ENCODE measurements at regions not wholly inside any gene's neighbourhood (a gene's known extent, or its start where the extent isn't known, plus 50 kb on each side); places are given as distances from the start of the nearest gene placed in this dataset.

GRCh38 chr14:87635442-87635841, 357.5 kb downstream of the GALC start:
- TF ChIP-seq CTCF (IDR thresholded peaks at IDR 0.05; ENCODE audit: insufficient read depth, low read length): no peak
- no peak for DNase-seq (ENCODE audit: low read depth)
- no peak overlapping the region for H3K4me3 ChIP-seq (ENCODE audit: low read depth, low read length)

GRCh38 chr14:87632796-87633195, 360.2 kb downstream of the GALC start:
- H3K4me3 ChIP-seq (ENCODE audit: low read depth, low read length): no peak overlapping the region
- no peak for TF ChIP-seq CTCF (IDR thresholded peaks at IDR 0.05; ENCODE audit: insufficient read depth, low read length)
- no peak for DNase-seq (ENCODE audit: low read depth)

GRCh38 chr14:87630846-87631245, 362.1 kb downstream of the GALC start:
- no peak for DNase-seq (ENCODE audit: low read depth)
- TF ChIP-seq CTCF (IDR thresholded peaks at IDR 0.05; ENCODE audit: insufficient read depth, low read length): no peak
- no peak overlapping the region for H3K4me3 ChIP-seq (ENCODE audit: low read depth, low read length)

- no peak for DNase-seq (ENCODE audit: low read depth)
- TF ChIP-seq CTCF (IDR thresholded peaks at IDR 0.05; ENCODE audit: insufficient read depth, low read length): no peak
- no peak overlapping the region for H3K4me3 ChIP-seq (ENCODE audit: low read depth, low read length)
Observed at GRCh38 chr14:87629788-87630187, 363.2 kb downstream of the GALC start.

- no peak for DNase-seq (ENCODE audit: low read depth)
- no peak overlapping the region for H3K4me3 ChIP-seq (ENCODE audit: low read depth, low read length)
- TF ChIP-seq CTCF (IDR thresholded peaks at IDR 0.05; ENCODE audit: insufficient read depth, low read length): no peak
Observed at GRCh38 chr14:87628780-87629179, 364.2 kb downstream of the GALC start.

- no peak for TF ChIP-seq CTCF (IDR thresholded peaks at IDR 0.05; ENCODE audit: insufficient read depth, low read length)
- peak; percentile 89 for DNase-seq (ENCODE audit: low read depth)
- H3K4me3 ChIP-seq (ENCODE audit: low read depth, low read length): no peak overlapping the region
Observed at GRCh38 chr14:87628129-87628528, 364.9 kb downstream of the GALC start.

- no peak for TF ChIP-seq CTCF (IDR thresholded peaks at IDR 0.05; ENCODE audit: insufficient read depth, low read length)
- DNase-seq (ENCODE audit: low read depth): peak; percentile 18
- no peak overlapping the region for H3K4me3 ChIP-seq (ENCODE audit: low read depth, low read length)
Observed at GRCh38 chr14:87626266-87626665, 366.7 kb downstream of the GALC start.
